Brain microvascular endothelial cell (primary cell): ENCODE measurements at regions not wholly inside any gene's neighbourhood (a gene's known extent, or its start where the extent isn't known, plus 50 kb on each side); places are given as distances from the start of the nearest gene placed in this dataset.

Experiments
- DNase-seq: peaks from one replicate; pipeline ENCODE4 v3.0.0-alpha.2; 2020
- H3K27ac ChIP-seq: fragments of 250-450 bp; sonication (Bioruptor Pico); 2 replicates; pipeline ENCODE4 v1.5.1; 2020; ENCODE audit warnings: mild to moderate bottlenecking, moderate library complexity
- H3K27me3 ChIP-seq: fragments of 250-450 bp; sonication (Bioruptor Pico); replicated peaks from 2 replicates; pipeline ENCODE4 v1.5.1; 2020; ENCODE audit warnings: mild to moderate bottlenecking
- H3K36me3 ChIP-seq: fragments of 250-450 bp; sonication (Bioruptor Pico); replicated peaks from 2 replicates; pipeline ENCODE4 v1.5.1; 2020; ENCODE audit warnings: mild to moderate bottlenecking
- H3K4me3 ChIP-seq: 2 replicates; pipeline ENCODE4 v1.5.1; 2011; ENCODE audit warnings: low read depth, mild to moderate bottlenecking, control low read depth, low read length, moderate library complexity
- CTCF ChIP-seq: IDR thresholded peaks from 2 replicates; pipeline ENCODE4 v1.5.1; 2011; ENCODE audit warnings: low read depth, mild to moderate bottlenecking, moderate library complexity, low read length, control low read depth, inconsistent platforms; ENCODE audit errors: missing control alignments
- in situ Hi-C: cut with HindIII; loops from 2 replicates; pipeline ENCODE4 v1.10.0; 2017; ENCODE audit warnings: low sequenced_read_pairs, low pct_ligation_motif_present

GRCh38 chr5:163633926-163634460 lies 128.6 kb downstream of the MAT2B start:
- no peak for DNase-seq
- H3K36me3 ChIP-seq = no peaks in the 10 kb centered on the region

GRCh38 chr5:163635631-163636030 lies 130.2 kb downstream of the MAT2B start:
- Histone ChIP-seq H3K27me3 (no peaks in the 10 kb centered on the region), H3K36me3 (no peaks in the 10 kb centered on the region), H3K4me3 (no peak overlapping the region), H3K27ac (no peak overlapping the region)
- no peak for DNase-seq
- TF ChIP-seq CTCF = no peak
- in situ Hi-C loops = no loop called here

More at GRCh38 chr5:163633926-163634460, 128.6 kb downstream of the MAT2B start:
- TF ChIP-seq CTCF = no peak
- H3K27me3 ChIP-seq = no peaks in the 10 kb centered on the region
- H3K27ac ChIP-seq = no peak overlapping the region
- in situ Hi-C loops = no loop called here
- H3K4me3 ChIP-seq = no peak overlapping the region

GRCh38 chr5:163642904-163643303 lies 137.5 kb downstream of the MAT2B start:
- no peak for TF ChIP-seq CTCF
- H3K27me3 ChIP-seq = no peaks in the 10 kb centered on the region
- H3K27ac ChIP-seq = no peak overlapping the region
- no peak overlapping the region for H3K4me3 ChIP-seq
- no peaks in the 10 kb centered on the region for H3K36me3 ChIP-seq
- no peak for DNase-seq
- in situ Hi-C loops = no loop called here

- no peak for DNase-seq
- H3K27ac ChIP-seq = no peak overlapping the region
- in situ Hi-C loops = no loop called here
- no peak for TF ChIP-seq CTCF
- H3K36me3 ChIP-seq = no peaks in the 10 kb centered on the region
- H3K4me3 ChIP-seq = no peak overlapping the region
- H3K27me3 ChIP-seq = no peaks in the 10 kb centered on the region
Measured at GRCh38 chr5:163645421-163646416, 140.3 kb downstream of the MAT2B start.

- Histone ChIP-seq H3K4me3 (no peak overlapping the region), H3K27ac (no peak overlapping the region), H3K27me3 (no peaks in the 10 kb centered on the region), H3K36me3 (no peaks in the 10 kb centered on the region)
- no peak for TF ChIP-seq CTCF
- in situ Hi-C loops = no loop called here
- DNase-seq = peak; percentile 0
Measured at GRCh38 chr5:163649514-163649913, 144.1 kb downstream of the MAT2B start.
